GM18517 (cell line): ENCODE measurements at regions not wholly inside any gene's neighbourhood (a gene's known extent, or its start where the extent isn't known, plus 50 kb on each side); places are given as distances from the start of the nearest gene placed in this dataset.

Source experiments
- ATAC-seq: cut with Tn5 transposase; IDR thresholded peaks from one replicate; pipeline ENCODE4 v1.9.1; 2021; ENCODE audit warnings: mild to moderate bottlenecking, moderate library complexity; ENCODE audit not compliant: unreplicated experiment

- ATAC-seq: no peak
Observed at GRCh38 chr14:54126947-54127346, 170.3 kb upstream of the BMP4 start.

GRCh38 chr14:54127526-54127925, 170.9 kb upstream of the BMP4 start:
- no peak for ATAC-seq

GRCh38 chr14:54129850-54130640, 173.4 kb upstream of the BMP4 start:
- no peak for ATAC-seq

- ATAC-seq: no peak
Observed at GRCh38 chr14:54132496-54132895, 175.9 kb upstream of the BMP4 start.

GRCh38 chr14:54133896-54134295, 177.3 kb upstream of the BMP4 start:
- no peak for ATAC-seq

GRCh38 chr14:54135804-54136280, 179.2 kb upstream of the BMP4 start:
- ATAC-seq: no peak

GRCh38 chr14:54136894-54137613, 180.4 kb upstream of the BMP4 start:
- no peak for ATAC-seq

- ATAC-seq: no peak
Observed at GRCh38 chr14:54137614-54137961, 181.0 kb upstream of the BMP4 start.

- ATAC-seq: no peak
Observed at GRCh38 chr14:54138024-54138353, 181.4 kb upstream of the BMP4 start.

GRCh38 chr14:54138354-54139038, 181.9 kb upstream of the BMP4 start:
- no peak for ATAC-seq

GRCh38 chr14:54140551-54140950, 183.9 kb upstream of the BMP4 start:
- ATAC-seq: no peak

- ATAC-seq: no peak
Observed at GRCh38 chr14:54146601-54147000, 190.0 kb upstream of the BMP4 start.

GRCh38 chr14:54147282-54147681, 190.7 kb upstream of the BMP4 start:
- no peak for ATAC-seq

GRCh38 chr14:54147758-54148157, 191.1 kb upstream of the BMP4 start:
- ATAC-seq: no peak

- no peak for ATAC-seq
Observed at GRCh38 chr14:54148251-54148650, 191.6 kb upstream of the BMP4 start.

- ATAC-seq: no peak
Observed at GRCh38 chr14:54152351-54152750, 195.7 kb upstream of the BMP4 start.

GRCh38 chr14:54166049-54166950, 209.7 kb upstream of the BMP4 start:
- no peak for ATAC-seq

- ATAC-seq: no peak
Observed at GRCh38 chr14:54168489-54168888, 211.9 kb upstream of the BMP4 start.

GRCh38 chr14:54169254-54169924, 212.8 kb upstream of the BMP4 start:
- ATAC-seq: no peak

GRCh38 chr14:54170301-54170700, 213.7 kb upstream of the BMP4 start:
- no peak for ATAC-seq
